Cerebellar nuclear complex (tissue), 1 donor: ENCODE measurements at regions not wholly inside any gene's neighbourhood (a gene's known extent, or its start where the extent isn't known, plus 50 kb on each side); places are given as distances from the start of the nearest gene placed in this dataset.
"Not testable (repeated sequence)": the region's sequence is repeated elsewhere in the genome, so short reads cannot be mapped to it uniquely, and the experiment has no call there.

Experiments
- DNase-seq, 2 experiments: peaks; one replicate each; lab custom pipeline; 2025; lab: John Stamatoyannopoulos, UW

- no peak for DNase-seq
Measured at GRCh38 chr13:79917628-79918027, 423.3 kb downstream of the SPRY2 start.

- DNase-seq, result no peak
Measured at GRCh38 chr13:79915114-79915811, 425.7 kb downstream of the SPRY2 start.

DNA sequence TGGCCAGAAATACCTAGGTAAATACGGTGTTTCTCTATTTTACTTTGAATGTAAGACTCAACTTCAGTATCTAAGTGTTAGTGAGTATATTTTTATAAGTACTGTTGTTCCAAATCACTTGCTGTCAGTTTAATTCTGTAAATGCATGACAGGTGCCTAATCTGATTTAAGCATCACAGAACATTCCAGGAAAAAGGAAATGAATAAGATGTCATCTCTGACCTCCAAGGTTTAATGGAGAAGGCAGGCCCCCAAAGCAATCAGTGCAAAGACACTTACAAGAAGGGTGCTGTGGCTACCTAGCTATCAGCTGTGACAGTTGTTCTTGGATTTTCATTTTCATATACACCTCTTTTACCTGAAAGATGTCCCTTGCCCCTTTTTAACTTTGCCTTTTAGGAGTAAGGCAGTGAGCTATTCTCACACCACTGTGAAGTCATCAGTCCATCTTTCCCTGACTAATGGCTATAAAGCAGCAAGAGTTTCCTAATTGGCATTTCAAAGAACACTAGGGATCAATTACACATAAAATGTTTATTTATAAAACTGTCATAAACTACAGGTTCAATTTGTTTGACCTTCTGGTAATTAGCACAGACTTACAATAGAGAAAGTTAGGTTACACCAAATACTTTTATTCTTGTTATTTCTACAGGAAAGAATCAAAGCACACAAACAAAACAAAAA is 427.6 kb downstream of the SPRY2 start:
- no peak for DNase-seq

- no peak for DNase-seq
Measured at GRCh38 chr13:79912403-79912802, 428.5 kb downstream of the SPRY2 start.

DNA sequence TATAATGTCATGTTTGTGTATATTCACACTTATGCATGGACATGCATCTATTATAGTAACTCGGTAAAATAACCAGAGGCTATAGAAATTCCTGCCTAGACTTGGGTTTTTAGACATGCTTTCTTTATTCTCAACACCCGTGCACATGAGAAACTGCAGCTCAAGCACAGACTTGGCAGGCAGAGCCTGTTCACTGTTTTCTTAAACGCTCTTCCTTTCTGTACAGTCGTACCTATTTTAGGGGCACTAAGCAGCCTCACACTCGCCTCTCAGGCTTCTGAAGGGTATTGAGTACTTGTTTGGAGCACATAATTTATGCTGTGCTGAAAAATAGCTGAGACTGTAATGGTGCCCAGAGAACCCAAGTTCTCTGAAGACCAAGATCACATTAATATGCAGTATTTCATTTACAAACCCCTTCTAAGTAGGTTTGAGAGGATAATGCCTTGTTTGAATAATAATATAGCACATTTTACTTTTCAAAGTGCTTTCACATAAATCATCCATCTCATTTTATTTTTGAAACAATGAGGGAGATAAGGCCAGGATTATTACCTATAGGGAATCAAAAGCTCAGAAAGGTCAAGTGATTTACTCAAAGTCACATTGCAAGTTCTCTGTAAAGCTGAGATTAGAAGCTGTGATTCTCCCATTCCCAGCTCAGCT is 429.9 kb downstream of the SPRY2 start:
- DNase-seq, result no peak

DNA sequence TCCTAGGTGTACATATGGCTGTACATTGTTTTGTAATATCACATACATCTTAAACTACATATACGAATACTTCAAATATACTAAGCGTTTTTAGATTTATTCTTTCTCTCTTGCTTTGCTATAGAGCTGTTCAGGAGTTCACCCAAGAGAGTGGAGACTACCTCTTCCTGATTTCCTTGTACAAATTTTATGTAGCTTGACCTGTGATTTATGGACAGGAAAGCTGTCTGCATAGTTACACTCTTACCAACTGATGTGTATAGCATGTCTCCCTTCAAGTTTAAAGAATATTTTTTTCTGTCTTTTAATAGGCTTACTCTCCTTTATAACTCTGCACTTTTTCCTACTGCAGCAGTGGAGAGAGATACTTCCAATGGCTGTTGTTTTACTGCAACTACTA is 428.7 kb downstream of the NDFIP2 start:
- no peak for DNase-seq

GRCh38 chr13:79908381-79908780 is 427.4 kb downstream of the NDFIP2 start:
- DNase-seq, result no peak

DNA sequence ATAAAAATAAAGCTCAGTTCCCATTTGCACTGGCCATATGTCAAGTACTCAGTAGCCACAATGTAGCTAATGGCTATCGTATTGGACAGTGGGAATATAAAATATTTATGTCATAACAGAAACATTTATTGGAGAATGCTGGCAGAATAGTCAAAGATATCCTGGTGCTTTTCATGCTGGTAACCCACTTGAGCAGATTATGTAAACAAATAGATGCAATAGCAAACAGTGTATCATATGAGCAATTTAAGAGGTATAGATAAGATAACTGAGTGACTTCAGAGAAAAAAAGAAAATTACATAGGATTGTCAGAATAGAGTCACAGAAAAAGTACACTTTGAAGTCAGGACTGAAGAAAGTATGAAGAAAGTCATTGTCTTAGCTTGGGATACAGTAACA is 426.6 kb downstream of the NDFIP2 start:
- DNase-seq, result no peak

DNA sequence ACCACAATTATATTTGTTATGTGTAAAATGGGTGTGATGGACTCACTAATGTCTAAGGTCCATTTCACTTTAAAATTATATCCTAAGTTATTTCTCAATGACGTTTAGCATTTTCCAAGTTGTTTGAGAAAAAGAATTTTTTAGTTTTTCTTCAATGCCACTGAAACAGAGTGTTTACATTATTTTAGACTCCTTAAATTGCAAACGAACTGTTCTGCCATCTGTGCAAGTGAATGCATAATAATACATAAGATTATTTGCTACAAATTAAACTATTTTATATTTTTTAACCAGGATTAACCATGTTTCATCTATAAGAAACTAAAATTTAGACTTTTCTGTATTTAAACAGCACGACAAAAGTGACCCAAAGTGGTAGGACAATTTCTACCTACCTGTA is 425.4 kb downstream of the NDFIP2 start:
- no peak for DNase-seq

DNA sequence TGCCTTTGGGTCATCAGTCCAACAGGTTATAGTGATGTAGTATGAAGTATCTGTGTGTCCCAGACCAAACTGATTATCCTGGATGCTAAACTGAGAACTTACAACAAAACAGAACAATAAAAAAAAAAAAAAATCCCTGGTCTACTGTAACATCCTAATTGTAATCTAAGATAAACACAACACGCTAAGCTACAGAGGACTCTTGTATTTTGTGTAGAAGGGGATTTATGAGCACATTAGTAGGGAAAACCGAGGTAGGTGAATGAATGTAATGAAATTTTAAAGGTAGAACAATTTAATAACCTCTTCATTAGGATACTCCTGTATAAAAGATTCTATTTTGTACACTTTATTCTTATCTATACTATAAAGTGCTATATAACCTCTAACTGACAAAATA is 424.1 kb downstream of the NDFIP2 start:
- no peak for DNase-seq

- no peak for DNase-seq
Measured at GRCh38 chr13:79904581-79904980, 423.6 kb downstream of the NDFIP2 start.

GRCh38 chr13:79901336-79901735 is 420.4 kb downstream of the NDFIP2 start:
- DNase-seq, result no peak

GRCh38 chr13:79900356-79900755 is 419.4 kb downstream of the NDFIP2 start:
- no peak for DNase-seq

DNA sequence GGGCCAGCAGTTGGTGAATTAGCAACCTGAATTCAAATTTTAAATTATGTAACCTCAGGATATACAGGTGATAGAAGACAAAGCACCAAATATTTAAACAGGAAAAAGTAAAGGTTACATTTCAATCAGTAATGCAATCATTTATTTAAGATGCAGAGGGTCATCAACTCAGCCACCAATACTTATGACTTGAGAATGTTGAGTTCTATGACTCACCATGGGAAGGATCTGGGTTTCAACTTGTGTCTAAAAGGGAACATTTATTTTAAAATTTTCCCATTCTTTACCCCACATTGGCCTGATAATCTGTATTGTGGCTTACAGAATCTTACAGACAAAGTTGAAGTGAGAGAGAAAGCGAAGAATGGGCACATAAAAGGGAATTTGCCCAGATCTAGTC is 418.0 kb downstream of the NDFIP2 start:
- no peak for DNase-seq

GRCh38 chr13:79898202-79898826 is 417.4 kb downstream of the NDFIP2 start:
- DNase-seq, result peak in 1 of 2 experiments; percentile 33

- DNase-seq, result no peak
Measured at GRCh38 chr13:79896851-79897250, 415.9 kb downstream of the NDFIP2 start.

DNA sequence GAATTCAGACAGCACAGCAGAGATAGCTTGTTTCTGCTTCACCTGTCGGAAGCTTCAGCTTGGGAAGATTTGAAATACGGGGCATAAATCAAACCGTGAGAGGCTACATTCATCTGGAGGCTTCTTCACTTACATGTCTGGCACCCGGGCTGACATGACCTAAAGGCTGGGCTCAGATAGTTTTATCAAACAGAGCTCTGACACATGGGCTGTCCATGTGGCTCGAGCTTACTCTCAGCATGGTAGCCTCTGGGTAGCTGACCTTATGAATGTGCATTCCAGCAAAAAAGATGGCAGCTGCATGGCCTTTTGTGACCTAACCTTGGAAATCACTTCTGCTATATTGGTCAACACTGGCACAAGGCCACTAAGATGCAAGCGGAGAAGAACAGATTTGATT is 414.5 kb downstream of the NDFIP2 start:
- DNase-seq, result no peak

GRCh38 chr13:79887278-79887677 is 406.3 kb downstream of the NDFIP2 start:
- DNase-seq, result not testable (repeated sequence)

DNA sequence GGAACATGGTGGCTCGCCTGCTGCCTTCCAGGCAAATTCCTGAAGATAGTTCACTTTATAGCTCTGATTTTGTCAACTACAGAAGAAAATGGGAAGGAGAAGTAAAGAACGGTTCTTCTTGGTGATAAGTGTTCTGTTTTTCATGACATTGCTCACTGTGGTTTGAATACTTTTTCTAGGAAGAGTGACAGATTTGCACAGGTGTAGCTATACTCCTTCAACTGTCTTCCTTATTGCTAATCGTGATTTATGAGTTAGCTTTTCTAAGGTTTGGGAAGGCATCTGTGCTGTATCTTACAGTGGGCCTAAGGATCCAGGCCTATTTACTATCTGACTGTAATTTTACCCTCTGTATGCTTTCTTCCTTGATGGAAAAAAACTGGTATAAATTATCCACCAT is 405.6 kb downstream of the NDFIP2 start:
- no peak for DNase-seq

DNA sequence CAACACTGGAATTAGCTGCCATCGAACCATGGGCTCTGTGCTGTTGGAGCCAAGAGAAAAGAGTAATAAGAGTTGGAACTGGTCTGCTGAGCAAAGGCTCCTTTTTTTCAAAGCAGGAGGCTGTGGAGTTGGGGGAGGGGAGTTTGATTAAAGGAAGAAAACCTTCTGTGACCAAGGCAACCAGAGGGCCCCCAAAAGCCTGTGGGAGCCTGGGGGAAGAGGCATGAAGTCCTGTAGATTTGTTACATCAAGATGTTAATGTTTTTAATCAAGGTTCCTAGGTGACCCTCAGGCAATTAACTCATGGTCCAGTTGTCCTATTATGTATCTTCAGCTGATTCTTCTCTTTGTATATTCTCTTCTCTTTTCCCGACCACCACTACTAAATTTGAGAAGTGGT is 403.9 kb downstream of the NDFIP2 start:
- no peak for DNase-seq

GRCh38 chr13:79883216-79883615 is 402.3 kb downstream of the NDFIP2 start:
- no peak for DNase-seq

DNA sequence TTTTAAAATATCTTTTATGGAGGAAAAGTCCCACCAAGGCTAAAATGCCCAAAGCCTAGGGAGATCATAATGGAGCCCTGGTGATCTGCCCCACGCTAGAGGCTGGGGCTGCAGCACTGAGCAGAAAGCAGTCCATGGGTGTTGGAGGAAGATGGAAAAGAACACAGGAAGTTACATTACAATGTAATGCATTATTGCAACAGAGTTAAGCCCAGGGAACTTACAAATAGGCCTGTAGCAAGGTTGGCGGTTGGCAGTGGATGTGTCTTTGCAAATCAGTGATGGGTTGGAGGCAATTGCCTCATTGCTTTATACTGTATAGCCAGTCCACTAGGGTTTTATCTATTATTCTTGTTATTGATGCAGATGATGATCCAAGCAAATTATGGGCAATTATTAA is 399.9 kb downstream of the NDFIP2 start:
- no peak for DNase-seq
